Mesenchymal stem cell (in vitro differentiated cells and primary cell): ENCODE measurements at regions not wholly inside any gene's neighbourhood (a gene's known extent, or its start where the extent isn't known, plus 50 kb on each side); places are given as distances from the start of the nearest gene placed in this dataset.
A peak's percentile ranks its signal among the peaks of the same experiment; 100 is the strongest.

Experiments
- DNase-seq: peaks from one replicate; pipeline ENCODE4 v3.0.0-alpha.2; 2013
- H2AFZ ChIP-seq: one replicate; pipeline ENCODE4 v1.6.1; 2013; ENCODE audit warnings: low read depth, mild to moderate bottlenecking, control low read depth, inconsistent platforms, low read length, moderate library complexity
- H2AK5ac ChIP-seq: 2 replicates; pipeline ENCODE4 v1.6.1; 2013; ENCODE audit warnings: low read length, moderate library complexity, mild to moderate bottlenecking, inconsistent platforms; ENCODE audit not compliant: severe bottlenecking
- H2BK120ac ChIP-seq: one replicate; pipeline ENCODE4 v1.6.1; 2013; ENCODE audit warnings: low read depth, mild to moderate bottlenecking, inconsistent platforms, low read length, moderate library complexity
- H2BK12ac ChIP-seq, 2 experiments: one replicate each; pipeline ENCODE4 v1.6.1; 2013; ENCODE audit warnings: inconsistent platforms in 2 of 2, low read length in 2 of 2, mild to moderate bottlenecking in 2 of 2, moderate library complexity in 2 of 2, control low read depth in 1 of 2
- H2BK15ac ChIP-seq: one replicate; pipeline ENCODE4 v1.6.1; 2013; ENCODE audit warnings: mild to moderate bottlenecking, low read depth, inconsistent platforms; ENCODE audit not compliant: poor library complexity, severe bottlenecking
- H2BK5ac ChIP-seq: 2 replicates; pipeline ENCODE4 v1.6.1; 2013; ENCODE audit warnings: low read depth, mild to moderate bottlenecking, low read length, control low read depth, inconsistent platforms; ENCODE audit not compliant: poor library complexity, severe bottlenecking
- H3K14ac ChIP-seq, 2 experiments: one replicate each; pipeline ENCODE4 v1.6.1; 2013; ENCODE audit warnings: inconsistent platforms in 2 of 2, low read length in 2 of 2, control low read depth in 1 of 2, mild to moderate bottlenecking in 1 of 2, moderate library complexity in 1 of 2
- H3K18ac ChIP-seq, 2 experiments: one replicate each; pipeline ENCODE4 v1.6.1; 2013; ENCODE audit warnings: inconsistent platforms in 2 of 2, low read length in 2 of 2, control low read depth in 1 of 2, low read depth in 1 of 2, mild to moderate bottlenecking in 1 of 2
- H3K23ac ChIP-seq, 2 experiments: one replicate each; pipeline ENCODE4 v1.6.1; 2013; ENCODE audit warnings: inconsistent platforms in 2 of 2, low read length in 2 of 2, mild to moderate bottlenecking in 2 of 2, moderate library complexity in 2 of 2, control low read depth in 1 of 2
- H3K27ac ChIP-seq: 2 replicates; pipeline ENCODE4 v1.5.1; 2013; ENCODE audit warnings: mild to moderate bottlenecking, moderate library complexity, low read length, control low read depth, inconsistent platforms; ENCODE audit not compliant: poor library complexity, severe bottlenecking
- H3K27me3 ChIP-seq, 2 experiments: 2 replicates each; pipeline versions ENCODE4 v1.6.1 to v1.7.0; 2013; ENCODE audit warnings: low read length in 2 of 2, mild to moderate bottlenecking in 2 of 2, moderate library complexity in 2 of 2, control low read depth in 1 of 2, inconsistent platforms in 1 of 2; ENCODE audit not compliant: control insufficient read depth in 1 of 2, insufficient read depth in 1 of 2
- H3K36me3 ChIP-seq, 2 experiments: 2 replicates each; pipeline versions ENCODE4 v1.6.1 to v1.7.0; 2013; ENCODE audit warnings: low read length in 2 of 2, control low read depth in 1 of 2, inconsistent platforms in 1 of 2, low read depth in 1 of 2, mild to moderate bottlenecking in 1 of 2; ENCODE audit not compliant: insufficient read depth in 2 of 2, control insufficient read depth in 1 of 2
- H3K4ac ChIP-seq, 2 experiments: one replicate each; pipeline ENCODE4 v1.6.1; 2013; ENCODE audit warnings: inconsistent platforms in 2 of 2, low read length in 2 of 2, mild to moderate bottlenecking in 2 of 2, moderate library complexity in 2 of 2, control low read depth in 1 of 2, low read depth in 1 of 2
- H3K4me1 ChIP-seq: 2 replicates; pipeline ENCODE4 v1.6.1; 2013; ENCODE audit warnings: low read depth, low read length, control low read depth; ENCODE audit not compliant: control insufficient read depth, insufficient read depth
- H3K4me2 ChIP-seq: 2 replicates; pipeline ENCODE4 v1.6.1; 2013; ENCODE audit warnings: low read length, mild to moderate bottlenecking, inconsistent platforms; ENCODE audit not compliant: poor library complexity, severe bottlenecking
- H3K4me3 ChIP-seq, 2 experiments: 2 replicates each; pipeline versions ENCODE4 v1.5.1 to v1.7.0; 2013; ENCODE audit warnings: low read length in 2 of 2, mild to moderate bottlenecking in 2 of 2, control low read depth in 1 of 2, low read depth in 1 of 2; ENCODE audit not compliant: insufficient read depth in 1 of 2
- H3K79me1 ChIP-seq: replicated peaks from 2 replicates; pipeline ENCODE4 v1.6.1; 2013; ENCODE audit warnings: mild to moderate bottlenecking, control low read depth, low read length, inconsistent platforms; ENCODE audit not compliant: poor library complexity, severe bottlenecking
- H3K9ac ChIP-seq: 2 replicates; pipeline ENCODE4 v1.7.0; 2013; ENCODE audit warnings: mild to moderate bottlenecking, low read length, moderate library complexity
- H3K9me3 ChIP-seq: 2 replicates; pipeline ENCODE4 v1.7.0; 2013; ENCODE audit warnings: mild to moderate bottlenecking, low read length; ENCODE audit not compliant: control insufficient read depth
- H4K8ac ChIP-seq: one replicate; pipeline ENCODE4 v1.6.1; 2013; ENCODE audit warnings: inconsistent platforms, mild to moderate bottlenecking, low read length, moderate library complexity
- H4K91ac ChIP-seq: one replicate; pipeline ENCODE4 v1.6.1; 2013; ENCODE audit warnings: mild to moderate bottlenecking, low read length, inconsistent platforms
- WGBS: methylation state at CpG from one replicate; pipeline ENCODE4 v1.1.7; 2013; ENCODE audit warnings: mixed read lengths; 5-methylcytosine and 5-hydroxymethylcytosine counted together

DNA sequence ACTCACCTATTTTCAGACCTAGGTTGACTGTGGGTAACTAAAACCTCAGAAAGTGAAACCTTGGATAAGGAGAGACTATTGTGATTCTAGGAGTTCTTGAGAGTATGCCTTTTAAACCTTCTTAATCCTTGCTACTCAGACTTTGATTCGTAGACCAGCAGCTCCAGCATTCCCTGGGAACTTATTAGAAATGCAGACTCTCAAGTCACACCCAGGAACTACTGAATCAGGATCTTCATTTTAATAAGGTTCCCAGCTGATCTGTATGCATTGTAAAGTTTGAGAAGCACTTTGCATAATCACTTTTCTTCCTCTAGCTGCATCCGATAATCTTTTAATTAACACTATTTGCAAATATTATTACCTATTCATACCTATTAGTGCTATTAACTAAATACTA is 480.3 kb upstream of the KCNMB2 start:
- Histone ChIP-seq H2BK12ac (no peak overlapping the region), H3K9me3 (no peaks in the 10 kb centered on the region), H3K36me3 (no peaks in the 10 kb centered on the region), H2BK5ac (no peak overlapping the region), H3K4ac (no peak overlapping the region), H2BK15ac (no peak overlapping the region), H3K27me3 (no peaks in the 10 kb centered on the region), H2AK5ac (no peak overlapping the region), H4K8ac (no peak overlapping the region), H3K14ac (no peak overlapping the region), H4K91ac (no peak overlapping the region), H3K9ac (no peak overlapping the region), H3K4me1 (no peaks in the 10 kb centered on the region), H2BK120ac (no peak overlapping the region), H3K27ac (no peak overlapping the region), H3K18ac (no peak overlapping the region), H3K23ac (no peak overlapping the region), H3K4me2 (no peak overlapping the region), H3K79me1 (no peaks in the 10 kb centered on the region), H2AFZ (no peak overlapping the region), H3K4me3 (no peak overlapping the region)
- DNase-seq = no peak
- WGBS = 100% methylated on average over 2 of the region's 2 CpGs

DNA sequence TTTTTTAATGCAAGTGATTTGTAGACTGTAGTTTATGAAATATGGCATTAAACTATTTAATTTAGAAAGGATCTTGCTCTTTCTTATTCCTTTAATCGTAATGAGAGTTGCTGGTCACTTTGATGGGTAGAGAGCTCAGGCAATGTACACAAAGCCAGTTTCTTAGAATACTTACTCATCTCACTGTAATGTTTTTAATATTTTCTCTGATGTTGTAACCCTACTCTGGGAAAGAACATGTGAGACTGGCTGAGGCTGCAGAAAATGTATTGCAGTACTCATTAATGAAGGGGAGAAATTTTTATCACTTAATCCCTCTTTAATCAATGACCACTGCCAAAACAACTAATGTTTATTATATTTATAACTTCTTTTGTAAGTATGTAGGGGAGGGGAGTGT is 479.4 kb upstream of the KCNMB2 start:
- Histone ChIP-seq H2AK5ac (no peak overlapping the region), H3K36me3 (no peaks in the 10 kb centered on the region), H3K4me1 (no peaks in the 10 kb centered on the region), H2BK120ac (no peak overlapping the region), H3K79me1 (no peaks in the 10 kb centered on the region), H3K4ac (no peak overlapping the region), H3K9me3 (no peaks in the 10 kb centered on the region), H3K4me2 (no peak overlapping the region), H2BK12ac (no peak overlapping the region), H3K14ac (no peak overlapping the region), H4K91ac (no peak overlapping the region), H3K27ac (no peak overlapping the region), H3K27me3 (no peaks in the 10 kb centered on the region), H2BK15ac (no peak overlapping the region), H4K8ac (no peak overlapping the region), H2AFZ (no peak overlapping the region), H2BK5ac (no peak overlapping the region), H3K4me3 (no peak overlapping the region), H3K23ac (no peak overlapping the region), H3K18ac (no peak overlapping the region), H3K9ac (no peak overlapping the region)
- DNase-seq = no peak
- no CpG with 5 or more reads among the region's 1 CpG for WGBS

DNA sequence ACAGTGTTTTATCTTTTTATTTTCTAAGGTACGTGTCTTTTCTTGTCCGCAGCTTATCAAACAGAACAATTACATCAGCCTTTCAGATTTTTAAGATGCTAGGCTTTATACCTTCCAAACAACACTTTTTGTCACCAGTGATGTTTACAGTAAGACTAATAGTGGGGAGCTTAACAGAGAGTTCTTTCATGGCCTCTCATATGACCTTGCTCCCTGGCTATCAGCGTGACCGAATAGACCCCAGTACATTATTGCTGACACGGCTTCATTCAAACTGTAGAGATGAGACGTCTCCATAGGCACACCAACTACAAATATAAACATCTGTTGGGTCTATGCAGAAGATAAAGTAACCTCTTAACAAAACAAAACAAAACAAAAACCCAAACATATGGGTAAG is 477.6 kb upstream of the KCNMB2 start:
- H3K18ac ChIP-seq = peak overlapping the region in 1 of 2 experiments; percentile 56
- H3K9me3 ChIP-seq = no peaks in the 10 kb centered on the region
- H3K36me3 ChIP-seq = no peaks in the 10 kb centered on the region
- H2AFZ ChIP-seq = no peak overlapping the region
- no peak overlapping the region for H3K23ac ChIP-seq
- no peak overlapping the region for H3K14ac ChIP-seq
- no peak overlapping the region for H2BK120ac ChIP-seq
- H3K79me1 ChIP-seq = no peaks in the 10 kb centered on the region
- no peak overlapping the region for H3K4me3 ChIP-seq
- 74% methylated on average over 4 of the region's 6 CpGs for WGBS
- no peak overlapping the region for H3K9ac ChIP-seq
- no peak overlapping the region for H2BK5ac ChIP-seq
- no peaks in the 10 kb centered on the region for H3K27me3 ChIP-seq
- H4K8ac ChIP-seq = no peak overlapping the region
- no peak overlapping the region for H3K4me2 ChIP-seq
- no peak for DNase-seq
- H3K4ac ChIP-seq = peak overlapping the region in 1 of 2 experiments; percentile 75
- H4K91ac ChIP-seq = no peak overlapping the region
- H3K27ac ChIP-seq = no peak overlapping the region
- peak overlapping the region in 1 of 2 experiments; percentile 42 for H2BK12ac ChIP-seq
- no peak overlapping the region for H2BK15ac ChIP-seq
- H3K4me1 ChIP-seq = peaks cover 2% of the 10 kb centered on the region
- peak overlapping the region; percentile 31 for H2AK5ac ChIP-seq

DNA sequence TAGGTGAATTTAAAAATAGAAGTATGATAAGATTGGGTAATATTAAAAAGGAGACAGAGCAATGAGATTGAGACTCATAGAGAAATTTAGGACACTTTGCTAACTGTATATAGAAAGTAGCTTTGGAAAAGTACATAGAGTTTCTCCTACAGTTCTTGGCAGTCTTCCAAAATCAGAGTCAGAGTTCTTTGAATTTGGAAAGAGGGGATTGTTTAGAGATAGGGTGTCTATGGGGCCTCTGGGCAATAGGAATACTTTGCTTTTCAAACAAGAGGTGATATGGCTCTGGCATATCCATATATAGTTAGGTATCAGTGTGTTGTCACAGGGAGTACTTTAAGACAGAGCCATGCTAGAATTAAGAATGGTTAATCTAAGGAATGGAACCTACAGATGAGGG is 477.1 kb upstream of the KCNMB2 start:
- H3K14ac ChIP-seq = no peak overlapping the region

More for the DNA sequence above, 477.1 kb upstream of the KCNMB2 start:
- no peak overlapping the region for H3K4me2 ChIP-seq
- peak overlapping the region; percentile 59 for H3K9ac ChIP-seq
- no peak overlapping the region for H2AK5ac ChIP-seq
- peaks cover 2% of the 10 kb centered on the region for H3K4me1 ChIP-seq
- peak overlapping the region; percentile 67 for H3K27ac ChIP-seq
- H3K27me3 ChIP-seq = no peaks in the 10 kb centered on the region
- no peak overlapping the region for H2BK120ac ChIP-seq
- H2BK15ac ChIP-seq = no peak overlapping the region
- no peak overlapping the region for H3K23ac ChIP-seq
- peak overlapping the region in 1 of 2 experiments; percentile 52 for H3K4me3 ChIP-seq
- H2BK12ac ChIP-seq = no peak overlapping the region
- no peak overlapping the region for H4K91ac ChIP-seq
- no peak overlapping the region for H4K8ac ChIP-seq
- H2AFZ ChIP-seq = no peak overlapping the region
- H3K36me3 ChIP-seq = no peaks in the 10 kb centered on the region
- no peak overlapping the region for H2BK5ac ChIP-seq
- H3K9me3 ChIP-seq = no peaks in the 10 kb centered on the region
- peak; percentile 63 for DNase-seq
- no peaks in the 10 kb centered on the region for H3K79me1 ChIP-seq
- no peak overlapping the region for H3K4ac ChIP-seq
- H3K18ac ChIP-seq = no peak overlapping the region
